ENCODE measurements at regions not wholly inside any gene's neighbourhood (a gene's known extent, or its start where the extent isn't known, plus 50 kb on each side); places are given as distances from the start of the nearest gene placed in this dataset.

GRCh38 chr2:8501061-8501720, 180.7 kb upstream of the ID2 start:
- Histone ChIP-seq H2AFZ (ENCODE audit: low read length) (no peak overlapping the region), H3F3A (ENCODE audit: insufficient read depth, low read length) (no peaks in the 10 kb centered on the region), H3K9me2 (replicated peaks; ENCODE audit: insufficient read depth, low read length) (no peaks in the 10 kb centered on the region), H3K9ac (ENCODE audit: low read length) (no peak overlapping the region), H3K79me2 (ENCODE audit: low read length) (no peaks in the 10 kb centered on the region), H3K4me2 (ENCODE audit: low read depth, low read length) (no peak overlapping the region), H3K36me3 (replicated peaks; ENCODE audit: insufficient read depth, low read length) (no peaks in the 10 kb centered on the region), H3K27me3 (replicated peaks; ENCODE audit: insufficient read depth, low read length) (no peaks in the 10 kb centered on the region), H3K27ac (ENCODE audit: low read length) (no peak overlapping the region), H3K4me3 (ENCODE audit: low read length) (no peak overlapping the region), H4K20me1 (ENCODE audit: insufficient read depth, low read length) (no peaks in the 10 kb centered on the region), H3K9me3 (replicated peaks; ENCODE audit: insufficient read depth, low read length) (no peaks in the 10 kb centered on the region), H3K4me1 (ENCODE audit: low read length) (no peaks in the 10 kb centered on the region)
- no peak for DNase-seq
- TF ChIP-seq EZH2phosphoT487 (IDR thresholded peaks at IDR 0.05; ENCODE audit: low read length) (no peak), EZH2 (optimal IDR thresholded peaks at IDR 0.05; ENCODE audit: low read depth, low read length) (no peak), CTCF (IDR thresholded peaks at IDR 0.05; ENCODE audit: low read length) (no peak)

GRCh38 chr2:8502316-8502715, 179.5 kb upstream of the ID2 start:
- no peak for TF ChIP-seq EZH2 (optimal IDR thresholded peaks at IDR 0.05; ENCODE audit: low read depth, low read length)
- Histone ChIP-seq H4K20me1 (ENCODE audit: insufficient read depth, low read length) (no peaks in the 10 kb centered on the region), H3K27ac (ENCODE audit: low read length) (no peak overlapping the region), H3F3A (ENCODE audit: insufficient read depth, low read length) (no peaks in the 10 kb centered on the region), H3K36me3 (replicated peaks; ENCODE audit: insufficient read depth, low read length) (no peaks in the 10 kb centered on the region), H3K79me2 (ENCODE audit: low read length) (no peaks in the 10 kb centered on the region), H3K9me3 (replicated peaks; ENCODE audit: insufficient read depth, low read length) (no peaks in the 10 kb centered on the region), H3K4me1 (ENCODE audit: low read length) (no peaks in the 10 kb centered on the region), H3K4me3 (ENCODE audit: low read length) (no peak overlapping the region), H3K27me3 (replicated peaks; ENCODE audit: insufficient read depth, low read length) (no peaks in the 10 kb centered on the region), H2AFZ (ENCODE audit: low read length) (no peak overlapping the region), H3K9ac (ENCODE audit: low read length) (no peak overlapping the region), H3K9me2 (replicated peaks; ENCODE audit: insufficient read depth, low read length) (no peaks in the 10 kb centered on the region), H3K4me2 (ENCODE audit: low read depth, low read length) (no peak overlapping the region)
- no peak for DNase-seq

- Histone ChIP-seq H2AFZ (ENCODE audit: low read length) (no peak overlapping the region), H3K9me3 (replicated peaks; ENCODE audit: insufficient read depth, low read length) (no peaks in the 10 kb centered on the region), H3K27me3 (replicated peaks; ENCODE audit: insufficient read depth, low read length) (no peaks in the 10 kb centered on the region), H3K36me3 (replicated peaks; ENCODE audit: insufficient read depth, low read length) (no peaks in the 10 kb centered on the region), H3F3A (ENCODE audit: insufficient read depth, low read length) (no peaks in the 10 kb centered on the region), H3K4me2 (ENCODE audit: low read depth, low read length) (no peak overlapping the region), H3K4me3 (ENCODE audit: low read length) (no peak overlapping the region), H3K79me2 (ENCODE audit: low read length) (no peaks in the 10 kb centered on the region), H3K9me2 (replicated peaks; ENCODE audit: insufficient read depth, low read length) (no peaks in the 10 kb centered on the region), H3K27ac (ENCODE audit: low read length) (no peak overlapping the region), H3K4me1 (ENCODE audit: low read length) (no peaks in the 10 kb centered on the region), H4K20me1 (ENCODE audit: insufficient read depth, low read length) (no peaks in the 10 kb centered on the region), H3K9ac (ENCODE audit: low read length) (no peak overlapping the region)
- no peak for DNase-seq
- TF ChIP-seq CTCF (IDR thresholded peaks at IDR 0.05; ENCODE audit: low read length), result no peak
Observed at GRCh38 chr2:8505311-8505920, 176.4 kb upstream of the ID2 start.

- Histone ChIP-seq H3K27ac (ENCODE audit: low read length) (no peak overlapping the region), H3K4me1 (ENCODE audit: low read length) (peaks cover 1% of the 10 kb centered on the region), H3K9me3 (replicated peaks; ENCODE audit: insufficient read depth, low read length) (no peaks in the 10 kb centered on the region), H3K36me3 (replicated peaks; ENCODE audit: insufficient read depth, low read length) (no peaks in the 10 kb centered on the region), H3F3A (ENCODE audit: insufficient read depth, low read length) (no peaks in the 10 kb centered on the region), H2AFZ (ENCODE audit: low read length) (no peak overlapping the region), H4K20me1 (ENCODE audit: insufficient read depth, low read length) (no peaks in the 10 kb centered on the region), H3K9ac (ENCODE audit: low read length) (no peak overlapping the region), H3K4me3 (ENCODE audit: low read length) (no peak overlapping the region), H3K79me2 (ENCODE audit: low read length) (no peaks in the 10 kb centered on the region), H3K27me3 (replicated peaks; ENCODE audit: insufficient read depth, low read length) (no peaks in the 10 kb centered on the region), H3K9me2 (replicated peaks; ENCODE audit: insufficient read depth, low read length) (no peaks in the 10 kb centered on the region), H3K4me2 (ENCODE audit: low read depth, low read length) (no peak overlapping the region)
- no peak for TF ChIP-seq EZH2phosphoT487 (IDR thresholded peaks at IDR 0.05; ENCODE audit: low read length)
- no peak for TF ChIP-seq EZH2 (optimal IDR thresholded peaks at IDR 0.05; ENCODE audit: low read depth, low read length)
- TF ChIP-seq CTCF (IDR thresholded peaks at IDR 0.05; ENCODE audit: low read length), result no peak
- DNase-seq, result no peak
Observed at GRCh38 chr2:8506746-8507145, 175.1 kb upstream of the ID2 start.
